Subcutaneous abdominal adipose tissue (tissue), 5 donors: ENCODE measurements at regions not wholly inside any gene's neighbourhood (a gene's known extent, or its start where the extent isn't known, plus 50 kb on each side); places are given as distances from the start of the nearest gene placed in this dataset.

Experiments used
- H3K27ac ChIP-seq: one replicate; pipeline ENCODE4 v1.7.0; 2013; ENCODE audit warnings: low read depth, mild to moderate bottlenecking, inconsistent platforms, low read length, moderate library complexity
- H3K27me3 ChIP-seq, 5 donors: one replicate each; pipeline ENCODE4 v1.7.0; 2013; ENCODE audit warnings: low read length in 5 of 5, inconsistent platforms in 1 of 5; ENCODE audit not compliant: control insufficient read depth in 5 of 5, insufficient read depth in 4 of 5
- H3K36me3 ChIP-seq, 5 donors: one replicate each; pipeline ENCODE4 v1.7.0; 2013; ENCODE audit warnings: low read length in 5 of 5; ENCODE audit not compliant: control insufficient read depth in 5 of 5, insufficient read depth in 5 of 5
- H3K4me1 ChIP-seq, 5 donors: one replicate each; pipeline ENCODE4 v1.7.0; 2013; ENCODE audit warnings: low read length in 5 of 5, mild to moderate bottlenecking in 3 of 5, moderate library complexity in 1 of 5; ENCODE audit not compliant: control insufficient read depth in 5 of 5, insufficient read depth in 5 of 5
- H3K4me3 ChIP-seq, 5 donors: one replicate each; pipeline ENCODE4 v1.7.0; 2013; ENCODE audit warnings: low read length in 5 of 5, low read depth in 1 of 5
- H3K9ac ChIP-seq, 5 donors: one replicate each; pipeline ENCODE4 v1.7.0; 2013; ENCODE audit warnings: low read length in 5 of 5, mild to moderate bottlenecking in 4 of 5, moderate library complexity in 3 of 5
- H3K9me3 ChIP-seq, 5 donors: one replicate each; pipeline ENCODE4 v1.7.0; 2013; ENCODE audit warnings: low read length in 5 of 5; ENCODE audit not compliant: control insufficient read depth in 5 of 5
- donor health status: healthy.
- donor health status: healthy.
- donor health status: healthy.
- donor health status: healthy.
- donor health status: healthy.

DNA sequence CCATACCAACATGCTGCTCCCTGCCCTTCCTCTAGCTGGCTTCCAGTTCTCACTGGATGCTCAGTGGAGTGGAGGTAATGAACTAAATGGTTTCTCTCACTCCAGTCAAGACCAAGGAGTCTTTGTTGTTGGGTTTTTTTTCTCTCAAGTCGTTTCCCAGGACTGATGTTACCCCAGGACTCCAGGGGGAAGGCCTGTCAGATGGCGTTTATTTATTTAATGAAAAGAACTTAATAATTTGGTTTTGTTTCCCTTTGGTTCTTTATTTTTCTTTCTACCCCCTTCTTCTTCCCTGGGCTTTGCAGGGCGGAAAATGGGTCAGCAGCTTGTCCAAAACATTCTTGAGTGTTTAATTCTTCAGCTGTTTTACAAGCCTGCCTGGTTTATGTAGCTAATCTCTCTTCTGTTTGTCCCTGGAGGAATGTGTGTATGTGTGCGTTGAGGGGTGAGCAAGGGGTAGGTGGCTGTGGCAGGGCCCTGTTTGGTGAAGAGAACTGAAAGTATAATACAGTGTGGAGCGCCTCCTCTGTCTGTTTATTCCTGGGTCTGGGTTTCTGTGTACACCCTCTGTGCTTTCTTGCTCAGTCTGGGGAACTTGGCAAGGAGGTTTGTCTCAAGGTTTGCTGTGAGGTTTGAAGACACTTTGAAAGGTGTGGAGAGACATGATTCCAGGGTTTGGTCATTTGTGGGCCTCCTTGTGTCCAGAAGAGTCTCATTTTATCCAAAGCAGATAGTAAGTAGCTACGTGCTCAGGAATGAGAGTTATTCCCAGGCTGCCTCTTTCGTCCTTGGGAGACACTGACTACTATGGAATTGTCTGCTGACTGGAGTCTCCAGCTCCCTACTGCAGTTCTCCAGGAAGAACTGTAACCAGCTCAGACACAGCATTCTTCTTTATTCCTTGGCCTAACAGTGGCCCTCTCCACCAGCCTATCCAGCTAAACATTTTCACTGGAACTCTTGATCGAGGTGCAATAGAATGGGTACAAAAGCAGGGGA, 175.5 kb downstream of the ADAMTS15 start:
- no peaks in the 10 kb centered on the region for H3K9me3 ChIP-seq
- H3K36me3 ChIP-seq = no peaks in the 10 kb centered on the region
- H3K4me3 ChIP-seq = no peak overlapping the region
- no peak overlapping the region for H3K9ac ChIP-seq
- H3K27me3 ChIP-seq = no peaks in the 10 kb centered on the region
- H3K4me1 ChIP-seq = peaks cover 0 to 5% (median 3%) of the 10 kb centered on the region in 5 donors
- H3K27ac ChIP-seq = no peak overlapping the region

DNA sequence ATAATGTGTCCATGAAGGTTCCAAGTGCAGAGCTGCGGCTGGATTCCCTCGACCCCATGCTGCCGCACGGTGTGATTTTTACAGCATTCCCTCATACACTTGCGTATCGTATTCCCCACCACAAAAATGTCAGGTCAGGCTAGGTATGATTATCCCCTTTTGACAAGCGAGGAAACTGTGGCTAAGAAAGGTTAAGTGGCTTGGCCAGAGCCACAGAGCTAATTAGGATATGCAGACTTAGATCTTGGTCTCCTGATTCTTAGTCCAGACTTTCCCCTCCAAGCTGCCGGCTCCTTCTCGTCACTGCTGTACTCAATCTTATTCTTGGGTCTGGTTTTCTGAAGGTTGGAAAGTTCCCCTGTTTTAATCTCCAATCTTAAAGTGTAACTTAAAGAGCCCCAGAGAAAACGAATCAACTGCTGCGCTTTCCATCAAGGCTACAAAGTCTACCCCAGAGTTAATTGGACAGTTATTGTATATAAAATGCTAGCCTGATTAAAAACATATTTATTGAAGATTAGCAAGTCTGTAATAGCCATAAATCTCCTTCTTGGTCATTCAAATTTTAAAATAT, 176.6 kb downstream of the ADAMTS15 start:
- H3K9ac ChIP-seq = no peak overlapping the region
- H3K9me3 ChIP-seq = no peaks in the 10 kb centered on the region
- H3K4me3 ChIP-seq = no peak overlapping the region
- no peaks in the 10 kb centered on the region for H3K27me3 ChIP-seq
- peaks cover 0 to 8% (median 8%) of the 10 kb centered on the region in 5 donors for H3K4me1 ChIP-seq
- no peaks in the 10 kb centered on the region for H3K36me3 ChIP-seq
- H3K27ac ChIP-seq = no peak overlapping the region

DNA sequence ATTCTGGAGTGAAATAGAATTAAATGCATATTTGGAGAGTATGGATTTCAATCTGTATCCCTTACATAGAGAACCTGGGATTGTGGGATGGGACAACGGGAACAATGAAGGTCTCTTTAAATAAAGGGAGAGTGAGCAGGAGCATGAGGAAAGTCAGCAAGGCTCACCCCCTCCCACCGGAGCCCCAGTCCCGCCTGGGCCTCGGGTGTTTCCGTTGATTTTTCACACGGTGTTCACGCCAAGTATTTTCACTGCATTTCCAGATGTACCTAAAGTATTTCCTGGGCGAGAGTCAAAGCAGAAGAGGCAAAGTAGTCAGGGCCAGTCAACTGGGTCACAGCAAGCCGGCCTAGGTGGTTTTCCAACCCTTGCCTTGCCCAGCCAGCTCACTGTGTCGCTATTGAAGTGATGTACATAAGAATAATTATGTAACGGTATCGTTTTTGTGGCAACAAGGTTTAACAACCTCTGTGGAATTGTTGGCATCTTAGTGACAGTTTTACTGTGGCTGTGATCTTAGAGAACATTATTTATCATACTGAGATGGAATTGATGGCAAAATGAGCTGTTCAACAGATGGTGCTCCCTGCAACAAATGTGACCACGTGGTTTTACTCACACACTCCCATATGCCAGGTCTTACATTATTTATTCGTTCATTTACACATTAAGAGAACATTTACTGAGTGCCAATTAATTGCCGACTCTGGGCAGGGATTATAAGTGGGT, 177.3 kb downstream of the ADAMTS15 start:
- no peaks in the 10 kb centered on the region for H3K36me3 ChIP-seq
- no peaks in the 10 kb centered on the region for H3K9me3 ChIP-seq
- no peaks in the 10 kb centered on the region for H3K27me3 ChIP-seq
- no peak overlapping the region for H3K9ac ChIP-seq
- H3K4me3 ChIP-seq = no peak overlapping the region
- peaks cover 0 to 8% (median 8%) of the 10 kb centered on the region in 5 donors for H3K4me1 ChIP-seq
- H3K27ac ChIP-seq = no peak overlapping the region

DNA sequence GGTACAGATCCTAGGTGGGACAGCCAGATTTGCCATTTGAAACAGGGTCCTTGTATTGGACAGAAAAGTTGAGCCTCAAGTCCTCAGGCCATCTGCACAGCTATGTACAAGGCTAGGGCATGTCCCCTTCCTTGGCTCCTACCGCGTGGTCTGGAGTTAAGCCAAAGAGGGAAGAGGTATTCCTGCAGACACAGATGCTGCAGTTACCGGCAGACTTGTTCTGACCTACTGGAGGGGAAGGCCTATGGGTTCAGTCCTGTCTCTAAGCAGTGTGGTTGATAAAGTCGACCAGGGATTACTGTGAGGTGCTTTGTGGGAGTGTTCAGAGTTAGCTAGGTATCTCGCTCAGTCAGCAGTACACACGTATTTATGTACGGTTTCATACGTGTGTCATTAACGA, 180.6 kb downstream of the ADAMTS15 start:
- no peak overlapping the region for H3K4me3 ChIP-seq
- no peak overlapping the region for H3K27ac ChIP-seq
- no peaks in the 10 kb centered on the region for H3K36me3 ChIP-seq
- H3K27me3 ChIP-seq = no peaks in the 10 kb centered on the region
- no peaks in the 10 kb centered on the region for H3K9me3 ChIP-seq
- peaks cover 0 to 10% (median 8%) of the 10 kb centered on the region in 5 donors for H3K4me1 ChIP-seq
- H3K9ac ChIP-seq = no peak overlapping the region

DNA sequence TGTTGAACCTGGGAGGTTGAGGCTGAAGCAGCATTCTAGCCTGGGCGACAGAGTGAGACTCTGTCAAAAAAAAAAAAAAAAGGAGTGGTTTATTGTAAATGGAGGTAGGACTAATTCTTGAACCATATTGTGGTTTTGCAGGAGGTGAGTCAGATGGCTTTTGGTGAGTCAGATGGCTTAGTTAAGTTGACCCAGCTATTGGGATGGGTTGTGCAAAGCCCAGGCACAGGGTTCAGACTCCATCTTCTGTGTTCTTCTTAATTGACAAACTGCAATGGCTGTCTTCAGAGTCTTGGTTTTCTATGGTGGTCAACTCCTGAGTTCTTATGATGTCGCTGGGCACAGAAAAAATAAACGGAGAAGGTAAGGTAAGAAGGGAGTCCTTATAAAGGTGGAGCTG, 182.7 kb downstream of the ADAMTS15 start:
- Histone ChIP-seq H3K4me3 (no peak overlapping the region), H3K9ac (no peak overlapping the region)

DNA sequence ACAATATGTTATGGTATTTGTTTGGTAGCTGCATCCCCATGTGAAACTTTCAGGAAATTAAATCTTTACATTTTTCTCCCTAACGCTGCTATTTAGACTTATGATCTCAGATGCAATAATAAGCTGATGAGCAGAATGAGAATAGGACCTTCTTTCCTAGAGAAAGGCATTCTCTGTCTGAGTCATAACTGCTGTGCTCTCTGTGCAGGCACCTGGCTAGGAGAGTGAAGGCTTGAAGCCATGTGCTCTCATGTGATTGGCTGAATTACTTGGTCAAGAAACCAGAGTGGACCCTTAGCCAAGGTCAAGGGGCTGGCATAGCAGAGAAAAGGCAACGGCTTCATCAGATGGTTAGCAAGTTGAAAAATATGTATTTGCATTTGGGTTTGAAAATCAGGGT, 185.0 kb downstream of the ADAMTS15 start:
- Histone ChIP-seq H3K9ac (no peak overlapping the region), H3K4me3 (no peak overlapping the region), H3K36me3 (no peaks in the 10 kb centered on the region), H3K27ac (no peak overlapping the region), H3K4me1 (peaks cover 3 to 30% (median 24%) of the 10 kb centered on the region in 5 donors), H3K27me3 (no peaks in the 10 kb centered on the region), H3K9me3 (no peaks in the 10 kb centered on the region)

More for the DNA sequence above, 182.7 kb downstream of the ADAMTS15 start:
- Histone ChIP-seq H3K36me3 (no peaks in the 10 kb centered on the region), H3K27ac (no peak overlapping the region), H3K4me1 (peaks cover 3 to 28% (median 24%) of the 10 kb centered on the region in 5 donors), H3K9me3 (no peaks in the 10 kb centered on the region), H3K27me3 (no peaks in the 10 kb centered on the region)

DNA sequence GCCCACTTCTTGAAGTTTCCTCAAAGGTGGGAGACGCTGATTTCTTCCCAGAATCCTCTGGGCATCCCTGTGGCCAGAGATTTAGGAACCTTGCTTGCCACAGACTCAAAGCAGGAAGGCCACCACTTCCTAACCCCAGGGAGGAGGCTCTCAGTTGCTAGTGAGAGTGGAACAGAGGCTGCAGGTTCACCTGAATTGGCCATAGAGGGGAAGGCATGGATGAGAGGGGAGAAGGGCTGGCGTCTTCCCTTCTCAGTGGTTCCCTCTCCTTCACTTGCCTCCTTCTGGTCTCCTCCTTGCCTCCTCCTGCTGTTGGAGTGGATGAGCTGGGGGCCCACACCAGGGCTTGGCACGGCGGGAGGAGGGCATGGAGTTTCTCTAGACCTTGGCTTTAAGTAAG, 185.7 kb downstream of the ADAMTS15 start:
- H3K4me3 ChIP-seq = no peak overlapping the region
- H3K9me3 ChIP-seq = no peaks in the 10 kb centered on the region
- H3K27me3 ChIP-seq = no peaks in the 10 kb centered on the region
- no peaks in the 10 kb centered on the region for H3K36me3 ChIP-seq
- no peak overlapping the region for H3K27ac ChIP-seq
- H3K4me1 ChIP-seq = peaks cover 3 to 25% (median 19%) of the 10 kb centered on the region in 5 donors
- H3K9ac ChIP-seq = no peak overlapping the region

DNA sequence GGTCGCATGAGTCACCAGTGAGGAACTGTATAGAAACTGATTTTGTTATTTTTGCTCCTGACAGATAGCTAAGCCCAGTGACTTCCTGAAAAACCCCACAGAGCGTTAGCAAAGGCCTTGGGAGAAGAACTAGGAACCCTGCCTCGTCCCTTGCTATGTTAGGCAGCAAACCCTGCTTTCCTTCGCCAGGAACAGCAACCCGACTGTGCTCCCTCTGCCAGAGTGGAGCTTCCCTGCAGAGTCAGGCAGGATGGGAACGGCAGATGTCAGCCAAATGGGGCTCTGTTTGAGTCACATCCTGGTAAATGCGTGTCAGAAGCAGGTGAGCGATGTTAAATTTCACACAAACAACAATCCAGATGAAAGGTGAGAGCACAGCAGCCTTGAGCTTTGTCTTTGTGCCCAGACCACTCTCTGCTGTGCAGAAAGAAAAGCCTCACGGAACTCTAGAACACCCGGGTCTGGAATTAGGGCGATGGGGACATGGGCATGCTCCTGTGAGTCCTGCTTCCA, 186.6 kb downstream of the ADAMTS15 start:
- no peak overlapping the region for H3K4me3 ChIP-seq
- peak overlapping the region in 1 of 5 donors; percentile 2 for H3K9ac ChIP-seq
- peak overlapping the region; percentile 62 for H3K27ac ChIP-seq
- H3K4me1 ChIP-seq = peaks cover 3 to 22% (median 17%) of the 10 kb centered on the region in 5 donors
- H3K27me3 ChIP-seq = no peaks in the 10 kb centered on the region
- H3K9me3 ChIP-seq = no peaks in the 10 kb centered on the region
- no peaks in the 10 kb centered on the region for H3K36me3 ChIP-seq

DNA sequence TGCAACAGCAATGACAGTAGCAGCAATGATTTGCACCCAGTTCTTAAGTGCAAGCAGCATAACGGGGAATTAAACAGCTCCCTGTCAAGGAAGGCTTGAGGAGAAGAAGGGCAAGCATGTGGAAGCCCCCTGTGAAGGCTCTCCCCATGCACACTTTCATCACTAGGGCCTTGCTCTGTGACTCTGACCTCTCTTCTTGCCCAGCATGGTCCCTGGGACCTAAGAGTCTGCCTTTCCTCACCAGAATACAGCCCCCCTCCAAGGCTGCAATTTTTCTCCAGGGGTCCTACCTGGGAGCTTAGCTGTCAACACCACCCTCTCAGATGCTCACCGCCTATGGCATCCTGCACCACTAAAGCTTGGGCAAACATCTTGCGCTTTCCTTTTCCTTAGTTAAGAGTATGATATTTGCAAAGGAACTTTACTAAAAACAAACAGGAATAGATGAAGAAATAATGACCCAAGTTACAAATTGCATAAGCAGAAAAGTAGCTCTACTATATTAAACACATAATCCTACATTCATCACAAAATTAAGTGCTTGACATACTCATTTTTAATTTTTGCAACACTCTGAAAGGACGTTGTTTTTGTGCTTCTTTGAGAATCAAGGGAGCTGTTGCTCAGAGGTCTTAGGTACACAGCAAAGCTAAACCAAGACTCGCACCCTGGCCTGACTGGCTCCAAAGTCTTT, 187.6 kb downstream of the ADAMTS15 start:
- no peaks in the 10 kb centered on the region for H3K27me3 ChIP-seq
- H3K36me3 ChIP-seq = no peaks in the 10 kb centered on the region
- no peak overlapping the region for H3K9ac ChIP-seq
- no peaks in the 10 kb centered on the region for H3K9me3 ChIP-seq
- H3K4me1 ChIP-seq = peaks cover 3 to 22% (median 17%) of the 10 kb centered on the region in 5 donors
- no peak overlapping the region for H3K4me3 ChIP-seq
- H3K27ac ChIP-seq = peak overlapping the region; percentile 44
